ENCODE measurements at regions not wholly inside any gene's neighbourhood (a gene's known extent, or its start where the extent isn't known, plus 50 kb on each side); places are given as distances from the start of the nearest gene placed in this dataset.

DNA sequence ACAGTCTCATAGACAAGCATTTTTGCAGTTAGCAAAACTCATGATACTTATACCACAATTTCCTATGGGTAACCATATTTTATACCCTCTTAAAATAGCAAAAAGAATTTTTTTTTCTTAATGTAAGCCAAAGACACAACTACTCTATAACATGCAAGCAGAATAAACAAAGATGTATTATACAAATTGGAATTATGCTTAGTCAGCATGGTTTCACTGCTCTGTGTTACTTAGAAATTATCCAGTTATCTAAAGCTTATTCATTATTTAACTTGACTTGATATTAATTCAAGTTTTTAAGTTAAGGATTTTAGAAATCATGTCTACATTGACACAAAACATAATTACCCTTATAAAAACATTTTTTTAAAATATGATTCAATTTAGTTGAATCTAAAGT is 449.8 kb upstream of the CDH2 start:
- Histone ChIP-seq H3K14ac (ENCODE audit: insufficient read length) (no peak overlapping the region), H2AFZ (ENCODE audit: low read length) (no peak overlapping the region), H3K18ac (ENCODE audit: extremely low read depth, low read length) (no peak overlapping the region), H4K91ac (replicated peaks; ENCODE audit: insufficient read length, low read length) (no peak overlapping the region), H3K27ac (ENCODE audit: low read depth, low read length) (no peak overlapping the region), H3K9me3 (ENCODE audit: insufficient read depth in 2 of 2, low read depth in 1 of 2, low read length in 1 of 2) (no peaks in the 10 kb centered on the region), H2BK120ac (replicated peaks; ENCODE audit: low read depth, low read length) (no peak overlapping the region), H2BK5ac (ENCODE audit: low read depth, low read length) (no peak overlapping the region), H3K56ac (replicated peaks; ENCODE audit: insufficient read length, low read depth, low read length) (no peak overlapping the region), H3K27me3 (replicated peaks in 1 of 4; ENCODE audit: control insufficient read depth in 3 of 4, extremely low read depth in 1 of 4, insufficient read depth in 3 of 4, low read length in 3 of 4) (no peaks in the 10 kb centered on the region), H2AK5ac (ENCODE audit: low read depth, low read length) (no peak overlapping the region), H3K4ac (replicated peaks; ENCODE audit: insufficient read length, low read depth, low read length) (no peak overlapping the region), H4K8ac (ENCODE audit: extremely low read depth, insufficient read depth, low read length) (no peak overlapping the region), H2BK20ac (ENCODE audit: low read length) (no peak overlapping the region), H4K5ac (ENCODE audit: insufficient read length, low read depth, low read length) (no peak overlapping the region), H3K4me3 (ENCODE audit: extremely low read depth in 1 of 4, insufficient read depth in 2 of 4, low read depth in 3 of 4, low read length in 4 of 4) (no peak overlapping the region), H3K4me1 (replicated peaks in 1 of 4; ENCODE audit: control insufficient read depth in 3 of 4, insufficient read depth in 4 of 4, low read length in 3 of 4) (no peaks in the 10 kb centered on the region), H3K36me3 (ENCODE audit: control insufficient read depth in 2 of 4, insufficient read depth in 4 of 4, low read length in 3 of 4) (no peaks in the 10 kb centered on the region), H3K23ac (ENCODE audit: insufficient read length) (no peak overlapping the region), H3K4me2 (ENCODE audit: insufficient read depth in 1 of 2, low read depth in 2 of 2, low read length in 2 of 2) (no peak overlapping the region), H2BK12ac (ENCODE audit: low read depth, low read length) (no peak overlapping the region), H2BK15ac (ENCODE audit: low read length) (no peak overlapping the region), H3K79me2 (ENCODE audit: control insufficient read depth in 1 of 2, insufficient read depth in 2 of 2, low read length in 2 of 2) (no peaks in the 10 kb centered on the region), H3K23me2 (ENCODE audit: low read depth, low read length) (no peaks in the 10 kb centered on the region), H4K20me1 (replicated peaks in 1 of 2; ENCODE audit: control insufficient read depth in 1 of 2, insufficient read depth in 2 of 2, low read length in 2 of 2) (no peaks in the 10 kb centered on the region), H3K9ac (replicated peaks in 1 of 4; ENCODE audit: extremely low read depth in 1 of 4, low read depth in 3 of 4, low read length in 3 of 4) (no peak overlapping the region), H3K79me1 (ENCODE audit: low read depth, low read length) (no peaks in the 10 kb centered on the region)
- no peak for DNase-seq (ENCODE audit: low read depth in 1 of 2, low spot score in 2 of 2)
- ChIA-PET CTCF (ENCODE audit: partially characterized antibody) (no interaction called here), POLR2A (ENCODE audit: partially characterized antibody) (no interaction called here)
- no peak for FAIRE-seq
- no peak for TF ChIP-seq CHD7 (IDR thresholded peaks at IDR 0.05; ENCODE audit: insufficient replicate concordance, low read length)
- TF ChIP-seq BACH1 (IDR thresholded peaks at IDR 0.05; ENCODE audit: low read length): no peak
